Left lung (tissue), 4 donors: ENCODE measurements at regions not wholly inside any gene's neighbourhood (a gene's known extent, or its start where the extent isn't known, plus 50 kb on each side); places are given as distances from the start of the nearest gene placed in this dataset.

ENCODE experiments used
- ATAC-seq: fragments of 200-7000 bp; cut with Tn5 transposase; one replicate; pipeline ENCODE4 v1.9.1; 2020; ENCODE audit warnings: moderate library complexity
- DNase-seq, 4 donors: peaks; one replicate each; pipeline ENCODE4 v3.0.0-alpha.2; 2013 to 2020
- H3K27ac ChIP-seq, 2 donors: fragments of 200-600 bp; sonication (generic) in 1 of 2; one replicate each; pipeline versions ENCODE4 v1.5.0 to v1.8.0; 2020 to 2021
- H3K27me3 ChIP-seq, 2 donors: fragments of 200-600 bp; sonication (generic) in 1 of 2; one replicate each; pipeline versions ENCODE4 v1.5.0 to v1.8.0; 2020 to 2021
- H3K36me3 ChIP-seq, 2 donors: fragments of 200-600 bp; sonication (generic) in 1 of 2; one replicate each; pipeline versions ENCODE4 v1.5.0 to v1.8.0; 2020 to 2021
- H3K4me1 ChIP-seq, 2 donors: fragments of 200-600 bp; one replicate each; pipeline ENCODE4 v1.8.0; 2021
- H3K4me3 ChIP-seq, 2 donors: fragments of 200-600 bp; sonication (generic) in 1 of 2; one replicate each; pipeline versions ENCODE4 v1.5.0 to v1.8.0; 2020 to 2021; ENCODE audit warnings: mild to moderate bottlenecking in 1 of 2
- H3K9me3 ChIP-seq, 2 donors: fragments of 200-600 bp; sonication (generic) in 1 of 2; one replicate each; pipeline versions ENCODE4 v1.5.0 to v1.8.0; 2020 to 2021
- CTCF ChIP-seq, 2 donors: fragments of 200-600 bp; sonication (generic) in 1 of 2; IDR thresholded peaks; one replicate each; pipeline versions ENCODE4 v1.5.0 to v1.8.0; 2021; ENCODE audit warnings: antibody characterized with exemption in 2 of 2
- intact Hi-C, 2 donors: fragments of 100-400 bp; cut with DNase I; formaldehyde crosslinking; loops; one replicate each; pipeline versions ENCODE4 v1.11.2 to v1.14.2; 2022
- donor health status: DM: no; HTN: yes; CAD: no.
- donor health status: DM: no; HTN: no; CAD: no.

GRCh38 chr6:76533661-76534060, 461.2 kb upstream of the IMPG1 start:
- TF ChIP-seq CTCF (IDR thresholded peaks at IDR 0.05), result no peak
- intact Hi-C loops, result no loop called here
- DNase-seq (no peak), ATAC-seq (no peak)
- Histone ChIP-seq H3K27me3 (no peaks in the 10 kb centered on the region), H3K36me3 (no peaks in the 10 kb centered on the region), H3K9me3 (peaks cover 0 to 15% of the 10 kb centered on the region in 2 donors), H3K4me1 (no peaks in the 10 kb centered on the region), H3K4me3 (no peak overlapping the region), H3K27ac (no peak overlapping the region)

- ATAC-seq (no peak), DNase-seq (no peak)
- Histone ChIP-seq H3K27me3 (no peaks in the 10 kb centered on the region), H3K4me1 (no peaks in the 10 kb centered on the region), H3K36me3 (no peaks in the 10 kb centered on the region), H3K27ac (no peak overlapping the region), H3K4me3 (no peak overlapping the region), H3K9me3 (peaks cover 0 to 15% of the 10 kb centered on the region in 2 donors)
- intact Hi-C loops, result no loop called here
- no peak for TF ChIP-seq CTCF (IDR thresholded peaks at IDR 0.05)
Measured at GRCh38 chr6:76532647-76533046, 460.2 kb upstream of the IMPG1 start.

- H3K4me3 ChIP-seq, result no peak overlapping the region
- H3K9me3 ChIP-seq, result peaks cover 0 to 29% of the 10 kb centered on the region in 2 donors
- no peak overlapping the region for H3K27ac ChIP-seq
- no peaks in the 10 kb centered on the region for H3K4me1 ChIP-seq
- ATAC-seq (no peak), DNase-seq (no peak)
- intact Hi-C loops, result no loop called here
- no peaks in the 10 kb centered on the region for H3K36me3 ChIP-seq
- H3K27me3 ChIP-seq, result no peaks in the 10 kb centered on the region
- no peak for TF ChIP-seq CTCF (IDR thresholded peaks at IDR 0.05)
Measured at GRCh38 chr6:76518443-76518842, 446.0 kb upstream of the IMPG1 start.

- intact Hi-C loops, result no loop called here
- H3K27me3 ChIP-seq, result no peaks in the 10 kb centered on the region
- DNase-seq, result no peak
- ATAC-seq, result no peak
- H3K4me1 ChIP-seq, result no peaks in the 10 kb centered on the region
- no peak overlapping the region for H3K27ac ChIP-seq
- H3K9me3 ChIP-seq, result peaks cover 0 to 25% of the 10 kb centered on the region in 2 donors
- no peak for TF ChIP-seq CTCF (IDR thresholded peaks at IDR 0.05)
- H3K4me3 ChIP-seq, result no peak overlapping the region
- H3K36me3 ChIP-seq, result no peaks in the 10 kb centered on the region
Measured at GRCh38 chr6:76516924-76517323, 444.5 kb upstream of the IMPG1 start.

GRCh38 chr6:76510489-76510888, 438.0 kb upstream of the IMPG1 start:
- no peak for ATAC-seq
- intact Hi-C loops, result no loop called here
- Histone ChIP-seq H3K27ac (no peak overlapping the region), H3K4me1 (no peaks in the 10 kb centered on the region), H3K9me3 (no peaks in the 10 kb centered on the region), H3K27me3 (no peaks in the 10 kb centered on the region), H3K4me3 (no peak overlapping the region), H3K36me3 (no peaks in the 10 kb centered on the region)
- DNase-seq, result no peak
- TF ChIP-seq CTCF (IDR thresholded peaks at IDR 0.05), result no peak
